GM18867 (cell line): ENCODE measurements at regions not wholly inside any gene's neighbourhood (a gene's known extent, or its start where the extent isn't known, plus 50 kb on each side); places are given as distances from the start of the nearest gene placed in this dataset.
"Not testable (repeated sequence)": the region's sequence is repeated elsewhere in the genome, so short reads cannot be mapped to it uniquely, and the experiment has no call there.

Source experiments
- ATAC-seq: cut with Tn5 transposase; IDR thresholded peaks from one replicate; pipeline ENCODE4 v1.9.1; 2021; ENCODE audit warnings: mild to moderate bottlenecking, moderate library complexity; ENCODE audit not compliant: unreplicated experiment

GRCh38 chr12:107570721-107571120 is 114.9 kb upstream of the PWP1 start:
- no peak for ATAC-seq

GRCh38 chr12:107571492-107571891 is 114.1 kb upstream of the PWP1 start:
- ATAC-seq: no peak

GRCh38 chr12:107574691-107575090 is 110.9 kb upstream of the PWP1 start:
- no peak for ATAC-seq

- ATAC-seq: no peak
Observed at GRCh38 chr12:107580750-107581618, 104.6 kb upstream of the PWP1 start.

GRCh38 chr12:107581619-107582015 is 104.0 kb upstream of the PWP1 start:
- no peak for ATAC-seq

- ATAC-seq: no peak
Observed at GRCh38 chr12:107583551-107583950, 102.0 kb upstream of the PWP1 start.

- no peak for ATAC-seq
Observed at GRCh38 chr12:107584563-107584962, 101.0 kb upstream of the PWP1 start.

- ATAC-seq: no peak
Observed at GRCh38 chr12:107586256-107586970, 99.2 kb upstream of the PWP1 start.

GRCh38 chr12:107590413-107590812 is 95.2 kb upstream of the PWP1 start:
- ATAC-seq: no peak

- ATAC-seq: no peak
Observed at GRCh38 chr12:107590814-107591375, 94.7 kb upstream of the PWP1 start.

- no peak for ATAC-seq
Observed at GRCh38 chr12:107593713-107594381, 91.8 kb upstream of the PWP1 start.

GRCh38 chr12:107594995-107595394 is 90.6 kb upstream of the PWP1 start:
- no peak for ATAC-seq

GRCh38 chr12:107597695-107598410 is 87.7 kb upstream of the PWP1 start:
- no peak for ATAC-seq

GRCh38 chr12:107598906-107599305 is 86.7 kb upstream of the PWP1 start:
- no peak for ATAC-seq

GRCh38 chr12:107600581-107601144 is 84.9 kb upstream of the PWP1 start:
- no peak for ATAC-seq

GRCh38 chr12:107602446-107602845 is 83.2 kb upstream of the PWP1 start:
- ATAC-seq: no peak

- no peak for ATAC-seq
Observed at GRCh38 chr12:107605293-107605692, 80.3 kb upstream of the PWP1 start.

GRCh38 chr12:107607464-107608392 is 77.9 kb upstream of the PWP1 start:
- ATAC-seq: no peak

GRCh38 chr12:107608779-107609178 is 76.8 kb upstream of the PWP1 start:
- not testable (repeated sequence) for ATAC-seq
